H1 (cell line): ENCODE measurements at regions not wholly inside any gene's neighbourhood (a gene's known extent, or its start where the extent isn't known, plus 50 kb on each side); places are given as distances from the start of the nearest gene placed in this dataset.

Source experiments
- CTCF ChIA-PET: fragments of 300-600 bp; sonication (Branson Sonifier 250); formaldehyde crosslinking; loops from one replicate; lab custom pipeline; 2021; ENCODE audit not compliant: partially characterized antibody; lab: Charles Lee
- POLR2A ChIA-PET: fragments of 300-600 bp; sonication (Branson Sonifier 250); formaldehyde crosslinking; loops from one replicate; lab custom pipeline; 2021; ENCODE audit warnings: inconsistent platforms; ENCODE audit not compliant: partially characterized antibody; lab: Charles Lee
- DNase-seq, 2 experiments: peaks; one replicate each; pipeline versions ENCODE4 v3.0.0 to v3.0.0-alpha.2; 2010 to 2022; ENCODE audit warnings: low spot score in 2 of 2, low read depth in 1 of 2, mixed read lengths in 1 of 2
- FAIRE-seq: peaks from 2 replicates; lab custom pipeline; 2011; peaks lifted over from hg19 to GRCh38; lab: Jason Lieb, UNC
- H2AFZ ChIP-seq: 2 replicates; pipeline ENCODE4 v1.8.1; 2012; ENCODE audit warnings: low read length, inconsistent platforms
- H2AK5ac ChIP-seq: 2 replicates; pipeline ENCODE4 v1.6.1; 2013; ENCODE audit warnings: low read depth, low read length
- H2BK120ac ChIP-seq: replicated peaks from 2 replicates; pipeline ENCODE3; 2013; ENCODE audit warnings: low read depth, low read length, inconsistent platforms
- H2BK12ac ChIP-seq: 2 replicates; pipeline ENCODE4 v1.6.1; 2013; ENCODE audit warnings: low read depth, low read length
- H2BK15ac ChIP-seq: 2 replicates; pipeline ENCODE4 v1.6.1; 2013; ENCODE audit warnings: low read length
- H2BK20ac ChIP-seq: 2 replicates; pipeline ENCODE4 v1.6.1; 2013; ENCODE audit warnings: low read length
- H2BK5ac ChIP-seq: 2 replicates; pipeline ENCODE4 v1.6.1; 2013; ENCODE audit warnings: low read depth, low read length
- H3K14ac ChIP-seq: 2 replicates; pipeline ENCODE4 v1.6.1; 2013; ENCODE audit warnings: inconsistent platforms; ENCODE audit not compliant: insufficient read length
- H3K18ac ChIP-seq: 2 replicates; pipeline ENCODE4 v1.6.1; 2013; ENCODE audit warnings: low read length; ENCODE audit errors: extremely low read depth
- H3K23ac ChIP-seq: 2 replicates; pipeline ENCODE4 v1.6.1; 2013; ENCODE audit warnings: inconsistent platforms; ENCODE audit not compliant: insufficient read length
- H3K23me2 ChIP-seq: 2 replicates; pipeline ENCODE4 v1.6.1; 2013; ENCODE audit warnings: low read depth, low read length
- H3K27ac ChIP-seq: 2 replicates; pipeline ENCODE4 v1.6.1; 2011; ENCODE audit warnings: low read depth, low read length, inconsistent platforms
- H3K27me3 ChIP-seq, 4 experiments: replicated peaks in 1 of 4; 1 replicate in 1 of 4; 2 replicates in 3 of 4; pipeline versions ENCODE4 v1.6.1 to v1.8.1; 2011 to 2013; ENCODE audit warnings: low read length in 3 of 4, mild to moderate bottlenecking in 3 of 4, inconsistent platforms in 2 of 4, mixed read lengths in 2 of 4, moderate library complexity in 1 of 4; ENCODE audit not compliant: control insufficient read depth in 3 of 4, insufficient read depth in 3 of 4; ENCODE audit errors: extremely low read depth in 1 of 4
- H3K36me3 ChIP-seq, 4 experiments: 2 replicates each; pipeline versions ENCODE4 v1.6.1 to v1.8.1; 2011 to 2013; ENCODE audit warnings: mild to moderate bottlenecking in 4 of 4, low read length in 3 of 4, moderate library complexity in 2 of 4, control low read depth in 1 of 4, inconsistent platforms in 1 of 4; ENCODE audit not compliant: insufficient read depth in 4 of 4, control insufficient read depth in 2 of 4
- H3K4ac ChIP-seq: replicated peaks from 2 replicates; pipeline ENCODE3; 2013; ENCODE audit warnings: low read length, low read depth, mixed read lengths, inconsistent platforms; ENCODE audit not compliant: insufficient read length
- H3K4me1 ChIP-seq, 4 experiments: replicated peaks in 1 of 4; 1 replicate in 1 of 4; 2 replicates in 3 of 4; pipeline versions ENCODE4 v1.6.1 to v1.8.1; 2011 to 2013; ENCODE audit warnings: low read length in 3 of 4, inconsistent platforms in 2 of 4, mixed read lengths in 1 of 4; ENCODE audit not compliant: insufficient read depth in 4 of 4, control insufficient read depth in 3 of 4
- H3K4me2 ChIP-seq, 2 experiments: 2 replicates each; pipeline versions ENCODE4 v1.6.1 to v1.8.1; 2011 to 2013; ENCODE audit warnings: low read depth in 2 of 2, low read length in 2 of 2, control low read depth in 1 of 2, inconsistent platforms in 1 of 2, mild to moderate bottlenecking in 1 of 2; ENCODE audit not compliant: insufficient read depth in 1 of 2
- H3K4me3 ChIP-seq, 4 experiments: fragments of 200-600, 300-600 bp in 1 of 4; sonication (generic), shearing (Covaris generic), sonication (Bioruptor Twin) in 1 of 4; 2 replicates each; pipeline versions ENCODE4 v1.5.1 to v1.8.1; 2011 to 2016; ENCODE audit warnings: low read length in 4 of 4, low read depth in 3 of 4, control low read depth in 2 of 4, inconsistent platforms in 2 of 4, mild to moderate bottlenecking in 2 of 4, mixed read lengths in 1 of 4, moderate library complexity in 1 of 4; ENCODE audit not compliant: insufficient read depth in 2 of 4; ENCODE audit errors: extremely low read depth in 1 of 4
- H3K56ac ChIP-seq: replicated peaks from 2 replicates; pipeline ENCODE3; 2013; ENCODE audit warnings: low read depth, mild to moderate bottlenecking, mixed read lengths, low read length, inconsistent platforms; ENCODE audit not compliant: insufficient read length
- H3K79me1 ChIP-seq: 2 replicates; pipeline ENCODE4 v1.6.1; 2013; ENCODE audit warnings: low read depth, low read length, control low read depth
- H3K79me2 ChIP-seq, 2 experiments: 2 replicates each; pipeline versions ENCODE4 v1.6.1 to v1.8.1; 2012 to 2013; ENCODE audit warnings: low read length in 2 of 2, mild to moderate bottlenecking in 2 of 2, inconsistent platforms in 1 of 2; ENCODE audit not compliant: insufficient read depth in 2 of 2, control insufficient read depth in 1 of 2
- H3K9ac ChIP-seq, 4 experiments: replicated peaks in 1 of 4; 1 replicate in 1 of 4; 2 replicates in 3 of 4; pipeline versions ENCODE4 v1.6.1 to v1.8.1; 2011 to 2013; ENCODE audit warnings: low read depth in 3 of 4, low read length in 3 of 4, control low read depth in 2 of 4, mild to moderate bottlenecking in 2 of 4, moderate library complexity in 2 of 4, inconsistent platforms in 1 of 4; ENCODE audit errors: extremely low read depth in 1 of 4
- H3K9me3 ChIP-seq, 2 experiments: 2 replicates each; pipeline versions ENCODE4 v1.6.1 to v1.8.1; 2012 to 2013; ENCODE audit warnings: mild to moderate bottlenecking in 2 of 2, moderate library complexity in 2 of 2, control low read depth in 1 of 2, inconsistent platforms in 1 of 2, low read depth in 1 of 2, low read length in 1 of 2, mixed read lengths in 1 of 2; ENCODE audit not compliant: insufficient read depth in 2 of 2
- H4K20me1 ChIP-seq, 2 experiments: replicated peaks in 1 of 2; 2 replicates each; pipeline versions ENCODE3 to v1.8.1; 2011 to 2013; ENCODE audit warnings: inconsistent platforms in 2 of 2, low read length in 2 of 2, mild to moderate bottlenecking in 1 of 2; ENCODE audit not compliant: insufficient read depth in 2 of 2, control insufficient read depth in 1 of 2
- H4K5ac ChIP-seq: 2 replicates; pipeline ENCODE4 v1.6.1; 2013; ENCODE audit warnings: low read length, low read depth, mixed read lengths, inconsistent platforms; ENCODE audit not compliant: insufficient read length
- H4K8ac ChIP-seq: 2 replicates; pipeline ENCODE4 v1.8.0; 2013; ENCODE audit warnings: mild to moderate bottlenecking, moderate library complexity, low read length, inconsistent platforms; ENCODE audit not compliant: insufficient read depth; ENCODE audit errors: extremely low read depth
- H4K91ac ChIP-seq: replicated peaks from 2 replicates; pipeline ENCODE3; 2013; ENCODE audit warnings: low read length, mixed read lengths, inconsistent platforms; ENCODE audit not compliant: insufficient read length
- ATF3 ChIP-seq: IDR thresholded peaks from 2 replicates; pipeline ENCODE4 v1.6.1; 2011; ENCODE audit warnings: low read depth, mild to moderate bottlenecking, low read length; ENCODE audit not compliant: insufficient read depth
- BCL11A ChIP-seq, 2 experiments: IDR thresholded peaks; one replicate each; pipeline ENCODE4 v1.6.1; 2011; ENCODE audit warnings: low read depth in 2 of 2, low read length in 2 of 2, mild to moderate bottlenecking in 2 of 2
- CTBP2 ChIP-seq: IDR thresholded peaks from 2 replicates; pipeline ENCODE4 v1.7.0; 2011; ENCODE audit warnings: borderline replicate concordance, mild to moderate bottlenecking, moderate library complexity, mixed read lengths, low read length; ENCODE audit not compliant: insufficient read depth, insufficient read length
- GABPA ChIP-seq: IDR thresholded peaks from 2 replicates; pipeline ENCODE4 v1.6.1; 2011; ENCODE audit warnings: mild to moderate bottlenecking, low read length, moderate library complexity, borderline replicate concordance; ENCODE audit not compliant: insufficient read depth
- GTF2F1 ChIP-seq: IDR thresholded peaks from 2 replicates; pipeline ENCODE4 v1.6.1; 2012; ENCODE audit warnings: low read depth, low read length, improper control_type of control experiment, borderline replicate concordance
- HDAC2 ChIP-seq, 2 experiments: fragments of 300-600 bp in 1 of 2; sonication (generic) in 1 of 2; IDR thresholded peaks; 2 replicates each; pipeline ENCODE4 v1.6.1; 2011 to 2012; ENCODE audit warnings: low read depth in 2 of 2, low read length in 2 of 2, mild to moderate bottlenecking in 2 of 2, moderate library complexity in 2 of 2, borderline replicate concordance in 1 of 2, inconsistent platforms in 1 of 2
- HDAC6 ChIP-seq: IDR thresholded peaks from one replicate; pipeline ENCODE4 v1.7.1; 2012; ENCODE audit warnings: low read depth, mild to moderate bottlenecking, inconsistent platforms, low read length, moderate library complexity
- NANOG ChIP-seq: IDR thresholded peaks from 2 replicates; pipeline ENCODE4 v1.6.1; 2011; ENCODE audit warnings: low read length, low read depth, mild to moderate bottlenecking, inconsistent platforms; ENCODE audit not compliant: insufficient read depth, poor library complexity, severe bottlenecking
- POLR2A ChIP-seq, 2 experiments: IDR thresholded peaks; 1 replicate in 1 of 2; 2 replicates in 1 of 2; pipeline ENCODE4 v1.6.1; 2011; ENCODE audit warnings: low read depth in 2 of 2, low read length in 2 of 2, mild to moderate bottlenecking in 2 of 2; ENCODE audit errors: control extremely low read depth in 1 of 2
- POU5F1 ChIP-seq: IDR thresholded peaks from 2 replicates; pipeline ENCODE4 v1.6.1; 2011; ENCODE audit warnings: low read depth, mild to moderate bottlenecking, low read length, moderate library complexity
- SIX5 ChIP-seq: IDR thresholded peaks from 2 replicates; pipeline ENCODE4 v1.6.1; 2011; ENCODE audit warnings: mild to moderate bottlenecking, low read depth, low read length
- SRF ChIP-seq: IDR thresholded peaks from 2 replicates; pipeline ENCODE4 v1.6.1; 2011; ENCODE audit warnings: mild to moderate bottlenecking, low read depth, low read length, moderate library complexity
- TEAD4 ChIP-seq: IDR thresholded peaks from 2 replicates; pipeline ENCODE4 v1.6.1; 2012; ENCODE audit warnings: low read depth, low read length, inconsistent platforms, mixed read lengths
- YY1 ChIP-seq: IDR thresholded peaks from 2 replicates; pipeline ENCODE4 v1.6.1; 2011; ENCODE audit warnings: low read depth, mild to moderate bottlenecking, low read length
- WGBS, 2 experiments: shearing (Covaris generic) in 1 of 2; methylation state at CpG; one replicate each; pipeline versions ENCODE4 v1.1.6 to v1.1.7; 2013 to 2015; ENCODE audit warnings: low lambda C conversion rate in 2 of 2, mixed read lengths in 2 of 2, inconsistent platforms in 1 of 2, low coverage in 1 of 2, missing lambda C conversion rate in 1 of 2; ENCODE audit not compliant: insufficient replicate concordance in 2 of 2, insufficient coverage in 1 of 2, insufficient read length in 1 of 2; ENCODE audit errors: extremely low coverage in 1 of 2, missing lambda C conversion rate in 1 of 2; 5-methylcytosine and 5-hydroxymethylcytosine counted together
- TF ChIP-seq, protein P1 (sequence below): IDR thresholded peaks from 2 replicates; pipeline ENCODE4 v1.6.1; 2012; ENCODE audit warnings: inconsistent platforms

DNA sequence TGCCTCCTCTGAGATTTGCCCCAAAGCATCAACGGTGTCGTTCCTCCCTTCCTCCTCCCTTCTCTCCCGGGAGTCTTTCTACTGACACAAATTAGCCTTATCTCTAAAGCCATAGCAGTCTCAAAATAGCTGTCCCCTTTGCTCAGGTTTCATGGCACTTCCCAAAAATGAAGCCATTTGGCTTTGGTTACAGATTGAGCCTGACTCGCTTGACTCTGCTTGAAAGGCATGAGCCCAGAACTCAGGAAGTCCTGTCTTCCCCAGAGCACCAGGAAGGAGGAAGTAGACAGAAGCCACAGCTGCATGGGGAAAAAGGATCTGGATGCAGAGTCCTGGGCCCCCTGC is 234.4 kb upstream of the RGPD4 start:
- Histone ChIP-seq H2AFZ (peak overlapping the region; percentile 65; the same call in 1 of the 2 replicates), H3K27ac (no peak overlapping the region), H4K20me1 (no peaks in the 10 kb centered on the region)
- TF ChIP-seq POU5F1 (no peak), ATF3 (no peak), HDAC6 (no peak), HDAC2 (IDR thresholded peaks at IDR 0.05; ENCODE audit: borderline replicate concordance in 1 of 2, low read depth in 2 of 2, low read length in 2 of 2) (no peak), BCL11A (IDR thresholded peaks at IDR 0.05; ENCODE audit: low read depth in 2 of 2, low read length in 2 of 2) (no peak), SRF (no peak), NANOG (no peak), YY1 (no peak), SIX5 (no peak), GTF2F1 (no peak), GABPA (no peak), CTBP2 (no peak), POLR2A (IDR thresholded peaks at IDR 0.05; ENCODE audit: control extremely low read depth in 1 of 2, low read depth in 2 of 2, low read length in 2 of 2) (no peak), TEAD4 (no peak)
- TF ChIP-seq, protein P1, sequence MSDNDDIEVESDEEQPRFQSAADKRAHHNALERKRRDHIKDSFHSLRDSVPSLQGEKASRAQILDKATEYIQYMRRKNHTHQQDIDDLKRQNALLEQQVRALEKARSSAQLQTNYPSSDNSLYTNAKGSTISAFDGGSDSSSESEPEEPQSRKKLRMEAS, result no peak

More for the DNA sequence above, 234.4 kb upstream of the RGPD4 start:
- no peak overlapping the region for H4K8ac ChIP-seq
- no peaks in the 10 kb centered on the region for H3K27me3 ChIP-seq
- no peak overlapping the region for H2BK20ac ChIP-seq
- H3K79me2 ChIP-seq, result no peaks in the 10 kb centered on the region
- H3K9me3 ChIP-seq, result no peaks in the 10 kb centered on the region
- ChIA-PET POLR2A (no interaction called here), CTCF (no interaction called here)
- no peak overlapping the region for H3K18ac ChIP-seq
- FAIRE-seq, result no peak
- no peak overlapping the region for H2BK5ac ChIP-seq
- no peaks in the 10 kb centered on the region for H3K79me1 ChIP-seq
- H2BK15ac ChIP-seq, result no peak overlapping the region
- no peak for DNase-seq
- WGBS, 2 experiments, result 91% methylated on average over 4 of the region's 4 CpGs; no CpG with 5 or more reads in 1 of the 2 experiments
- H3K4me3 ChIP-seq, result no peak overlapping the region
- H2BK12ac ChIP-seq, result no peak overlapping the region
- no peak overlapping the region for H4K5ac ChIP-seq
- no peak overlapping the region for H3K14ac ChIP-seq
- H2AK5ac ChIP-seq, result no peak overlapping the region
- H3K56ac ChIP-seq, result no peak overlapping the region
- no peak overlapping the region for H3K23ac ChIP-seq
- no peaks in the 10 kb centered on the region for H3K23me2 ChIP-seq
- H3K9ac ChIP-seq, result no peak overlapping the region
- no peak overlapping the region for H4K91ac ChIP-seq
- no peak overlapping the region for H2BK120ac ChIP-seq
- no peak overlapping the region for H3K4me2 ChIP-seq
- H3K36me3 ChIP-seq, result no peaks in the 10 kb centered on the region
- H3K4ac ChIP-seq, result no peak overlapping the region
- H3K4me1 ChIP-seq, result no peaks in the 10 kb centered on the region
